Thyroid gland (tissue), 4 donors: ENCODE measurements at regions not wholly inside any gene's neighbourhood (a gene's known extent, or its start where the extent isn't known, plus 50 kb on each side); places are given as distances from the start of the nearest gene placed in this dataset.

Experiments
- CTCF ChIP-seq, 6 experiments: fragments of 200-600 bp in 3 of 6; fragments of 450-650 bp in 3 of 6; sonication (generic) in 3 of 6; IDR thresholded peaks; one replicate each; pipeline ENCODE4 v1.5.1; 2016 to 2019; ENCODE audit warnings: antibody characterized with exemption in 6 of 6, mild to moderate bottlenecking in 2 of 6, inconsistent platforms in 1 of 6, moderate library complexity in 1 of 6
- POLR2A ChIP-seq, 2 donors: fragments of 450-650 bp; IDR thresholded peaks; one replicate each; pipeline ENCODE4 v1.6.1; 2017; ENCODE audit warnings: antibody characterized with exemption in 2 of 2, mild to moderate bottlenecking in 2 of 2, moderate library complexity in 1 of 2

- no peak for TF ChIP-seq CTCF (IDR thresholded peaks at IDR 0.05)
- no peak for TF ChIP-seq POLR2A (IDR thresholded peaks at IDR 0.05)
Observed at GRCh38 chr15:62393196-62393595, 228.1 kb upstream of the C2CD4B start.
